ENCODE measurements at regions not wholly inside any gene's neighbourhood (a gene's known extent, or its start where the extent isn't known, plus 50 kb on each side); places are given as distances from the start of the nearest gene placed in this dataset.

- no peak overlapping the region for H3K9ac ChIP-seq (ENCODE audit: low read depth, low read length)
- no peak for TF ChIP-seq CTCF (IDR thresholded peaks at IDR 0.05; ENCODE audit: borderline replicate concordance, extremely low read depth, low read length, poor library complexity, severe bottlenecking)
- no peak for TF ChIP-seq EZH2 (IDR thresholded peaks at IDR 0.05; ENCODE audit: borderline replicate concordance, low read depth, low read length, severe bottlenecking)
- DNase-seq: no peak
Observed at GRCh38 chr1:105072850-105073249, 1323.2 kb downstream of the AMY1C start.

GRCh38 chr1:105073660-105074059, 1324.0 kb downstream of the AMY1C start:
- DNase-seq: no peak
- ATAC-seq (ENCODE audit: insufficient read depth, low read depth): no peak
- H3K9ac ChIP-seq (ENCODE audit: low read depth, low read length): no peak overlapping the region
- H4K20me1 ChIP-seq (ENCODE audit: insufficient read depth, low read length): no peaks in the 10 kb centered on the region
- H3K4me3 ChIP-seq (ENCODE audit: low read depth in 1 of 2, low read length in 2 of 2): no peak overlapping the region
- H3K9me3 ChIP-seq (ENCODE audit: insufficient read depth, low read length, severe bottlenecking): no peaks in the 10 kb centered on the region
- H2AFZ ChIP-seq (ENCODE audit: low read depth, low read length): no peak overlapping the region
- no peaks in the 10 kb centered on the region for H3K27me3 ChIP-seq (ENCODE audit: insufficient read depth, low read length, poor library complexity)
- H3K79me2 ChIP-seq (ENCODE audit: insufficient read depth, low read length): no peaks in the 10 kb centered on the region
- no peaks in the 10 kb centered on the region for H3K36me3 ChIP-seq (ENCODE audit: insufficient read depth, low read length)
- no peaks in the 10 kb centered on the region for H3K4me1 ChIP-seq (ENCODE audit: insufficient read depth, low read length)
- H3K4me2 ChIP-seq (ENCODE audit: insufficient read depth, low read length): no peak overlapping the region
- TF ChIP-seq EZH2 (IDR thresholded peaks at IDR 0.05; ENCODE audit: borderline replicate concordance, low read depth, low read length, severe bottlenecking): no peak
- no peak overlapping the region for H3K27ac ChIP-seq (ENCODE audit: low read length)

More at GRCh38 chr1:105072850-105073249, 1323.2 kb downstream of the AMY1C start:
- H3K4me2 ChIP-seq (ENCODE audit: insufficient read depth, low read length): no peak overlapping the region
- no peak for ATAC-seq (ENCODE audit: insufficient read depth, low read depth)
- no peaks in the 10 kb centered on the region for H3K9me3 ChIP-seq (ENCODE audit: insufficient read depth, low read length, severe bottlenecking)
- no peak overlapping the region for H2AFZ ChIP-seq (ENCODE audit: low read depth, low read length)
- no peaks in the 10 kb centered on the region for H3K36me3 ChIP-seq (ENCODE audit: insufficient read depth, low read length)
- H3K4me3 ChIP-seq (ENCODE audit: low read depth in 1 of 2, low read length in 2 of 2): no peak overlapping the region
- no peaks in the 10 kb centered on the region for H4K20me1 ChIP-seq (ENCODE audit: insufficient read depth, low read length)
- no peaks in the 10 kb centered on the region for H3K4me1 ChIP-seq (ENCODE audit: insufficient read depth, low read length)
- H3K79me2 ChIP-seq (ENCODE audit: insufficient read depth, low read length): no peaks in the 10 kb centered on the region
- H3K27ac ChIP-seq (ENCODE audit: low read length): no peak overlapping the region
- no peaks in the 10 kb centered on the region for H3K27me3 ChIP-seq (ENCODE audit: insufficient read depth, low read length, poor library complexity)

GRCh38 chr1:105083611-105084010, 1333.9 kb downstream of the AMY1C start:
- no peak overlapping the region for H2AFZ ChIP-seq (ENCODE audit: low read depth, low read length)
- no peaks in the 10 kb centered on the region for H3K36me3 ChIP-seq (ENCODE audit: insufficient read depth, low read length)
- ATAC-seq (ENCODE audit: insufficient read depth, low read depth): no peak
- no peaks in the 10 kb centered on the region for H3K79me2 ChIP-seq (ENCODE audit: insufficient read depth, low read length)
- no peaks in the 10 kb centered on the region for H3K4me1 ChIP-seq (ENCODE audit: insufficient read depth, low read length)
- no peak overlapping the region for H3K4me2 ChIP-seq (ENCODE audit: insufficient read depth, low read length)
- no peaks in the 10 kb centered on the region for H3K9me3 ChIP-seq (ENCODE audit: insufficient read depth, low read length, severe bottlenecking)
- no peak overlapping the region for H3K27ac ChIP-seq (ENCODE audit: low read length)
- no peaks in the 10 kb centered on the region for H3K27me3 ChIP-seq (ENCODE audit: insufficient read depth, low read length, poor library complexity)
- H3K9ac ChIP-seq (ENCODE audit: low read depth, low read length): no peak overlapping the region
- TF ChIP-seq EZH2 (IDR thresholded peaks at IDR 0.05; ENCODE audit: borderline replicate concordance, low read depth, low read length, severe bottlenecking): no peak
- no peak overlapping the region for H3K4me3 ChIP-seq (ENCODE audit: low read depth in 1 of 2, low read length in 2 of 2)
- no peak for DNase-seq
- H4K20me1 ChIP-seq (ENCODE audit: insufficient read depth, low read length): no peaks in the 10 kb centered on the region

GRCh38 chr1:105087506-105087905, 1337.8 kb downstream of the AMY1C start:
- Histone ChIP-seq H3K36me3 (ENCODE audit: insufficient read depth, low read length) (no peaks in the 10 kb centered on the region), H3K27ac (ENCODE audit: low read length) (no peak overlapping the region), H3K4me1 (ENCODE audit: insufficient read depth, low read length) (no peaks in the 10 kb centered on the region), H3K79me2 (ENCODE audit: insufficient read depth, low read length) (no peaks in the 10 kb centered on the region), H3K4me2 (ENCODE audit: insufficient read depth, low read length) (no peak overlapping the region), H3K4me3 (ENCODE audit: low read depth in 1 of 2, low read length in 2 of 2) (no peak overlapping the region), H3K9me3 (ENCODE audit: insufficient read depth, low read length, severe bottlenecking) (no peaks in the 10 kb centered on the region), H2AFZ (ENCODE audit: low read depth, low read length) (no peak overlapping the region), H3K27me3 (ENCODE audit: insufficient read depth, low read length, poor library complexity) (no peaks in the 10 kb centered on the region), H3K9ac (ENCODE audit: low read depth, low read length) (no peak overlapping the region), H4K20me1 (ENCODE audit: insufficient read depth, low read length) (no peaks in the 10 kb centered on the region)
- TF ChIP-seq CTCF (IDR thresholded peaks at IDR 0.05; ENCODE audit: borderline replicate concordance, extremely low read depth, low read length, poor library complexity, severe bottlenecking) (no peak), EZH2 (IDR thresholded peaks at IDR 0.05; ENCODE audit: borderline replicate concordance, low read depth, low read length, severe bottlenecking) (no peak)
- DNase-seq: no peak
- ATAC-seq (ENCODE audit: insufficient read depth, low read depth): no peak
